ENCODE measurements at regions not wholly inside any gene's neighbourhood (a gene's known extent, or its start where the extent isn't known, plus 50 kb on each side); places are given as distances from the start of the nearest gene placed in this dataset.
A peak's percentile ranks its signal among the peaks of the same experiment; 100 is the strongest.

DNA sequence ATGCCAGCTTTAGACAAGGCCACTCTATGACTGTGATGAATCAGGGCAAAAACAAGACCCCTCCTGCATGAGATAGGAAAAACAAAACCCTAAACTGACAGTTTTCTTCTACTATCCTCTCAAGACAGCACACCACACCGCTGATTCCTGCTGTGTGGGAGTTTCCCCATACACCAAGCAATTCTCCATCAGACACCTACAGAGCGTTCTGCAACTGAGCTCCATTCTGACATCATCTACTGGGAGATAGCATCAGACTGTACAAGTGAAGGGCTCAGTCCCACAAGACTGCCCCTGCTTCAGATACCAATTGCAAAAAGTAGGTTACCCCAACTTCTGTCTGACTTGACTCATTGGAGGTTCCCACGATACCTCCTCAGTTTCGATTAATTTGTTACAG is 130.6 kb downstream of the TSN start:
- Histone ChIP-seq H3K36me3 (ENCODE audit: control insufficient read depth in 2 of 3, insufficient read depth in 3 of 3, low read length in 3 of 3) (no peaks in the 10 kb centered on the region), H3K9me3 (ENCODE audit: control insufficient read depth in 2 of 3, insufficient read depth in 1 of 3, low read length in 3 of 3) (no peaks in the 10 kb centered on the region), H3K4me3 (ENCODE audit: low read length in 3 of 3) (no peak overlapping the region), H3K9ac (ENCODE audit: low read length in 3 of 3) (no peak overlapping the region), H3K4me1 (ENCODE audit: control insufficient read depth in 2 of 3, insufficient read depth in 2 of 3, low read depth in 1 of 3, low read length in 3 of 3) (no peaks in the 10 kb centered on the region), H3K27me3 (ENCODE audit: control insufficient read depth, insufficient read depth, low read length) (no peaks in the 10 kb centered on the region), H3K27ac (ENCODE audit: low read depth in 2 of 2, low read length in 2 of 2) (no peak overlapping the region)
- TF ChIP-seq CTCF (IDR thresholded peaks at IDR 0.05; ENCODE audit: borderline replicate concordance, extremely low read depth, insufficient read depth) = no peak
- FAIRE-seq (no peak), DNase-seq (no peak)
- intact Hi-C loops (cut with DNase I) = no loop called here

DNA sequence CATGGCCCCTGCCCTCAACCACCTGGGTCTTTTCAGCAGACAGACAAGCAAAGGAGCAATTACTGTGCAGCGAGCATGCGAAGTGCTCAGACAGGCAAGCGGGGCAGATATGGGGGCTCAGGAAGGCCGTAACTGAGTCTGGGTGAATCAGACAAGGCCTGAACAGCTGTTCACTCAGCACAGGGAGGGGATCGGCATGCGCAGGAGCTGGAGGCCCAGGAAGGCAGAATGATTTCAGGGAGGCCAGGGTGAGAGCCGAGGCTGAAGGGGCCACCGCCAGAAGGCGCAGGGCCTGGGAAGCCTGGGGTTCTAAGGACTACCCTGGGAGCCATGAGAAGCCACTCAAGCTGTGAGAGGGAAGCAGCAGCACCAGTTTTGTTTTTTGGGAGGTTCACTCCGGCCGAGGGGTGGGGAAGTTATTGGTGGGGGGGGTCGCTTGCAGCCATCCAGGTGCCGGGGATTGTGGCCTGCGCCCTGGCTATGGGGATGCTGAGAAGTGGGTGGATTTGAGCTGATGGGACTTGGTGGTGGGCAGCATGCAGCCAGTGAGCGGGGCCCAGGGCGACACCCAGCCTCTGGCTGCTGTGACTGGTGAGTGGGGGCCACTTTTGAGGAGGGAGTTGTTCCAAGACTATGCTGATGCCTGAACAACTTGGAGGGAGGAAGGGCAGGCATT is 132.2 kb downstream of the TSN start:
- Histone ChIP-seq H3K27ac (ENCODE audit: low read depth in 2 of 2, low read length in 2 of 2) (no peak overlapping the region), H3K4me1 (ENCODE audit: control insufficient read depth in 2 of 3, insufficient read depth in 2 of 3, low read depth in 1 of 3, low read length in 3 of 3) (no peaks in the 10 kb centered on the region), H3K27me3 (ENCODE audit: control insufficient read depth, insufficient read depth, low read length) (no peaks in the 10 kb centered on the region), H3K9me3 (ENCODE audit: control insufficient read depth in 2 of 3, insufficient read depth in 1 of 3, low read length in 3 of 3) (no peaks in the 10 kb centered on the region), H3K9ac (ENCODE audit: low read length in 3 of 3) (no peak overlapping the region), H3K4me3 (ENCODE audit: low read length in 3 of 3) (no peak overlapping the region), H3K36me3 (ENCODE audit: control insufficient read depth in 2 of 3, insufficient read depth in 3 of 3, low read length in 3 of 3) (no peaks in the 10 kb centered on the region)
- no peak for FAIRE-seq
- intact Hi-C loops (cut with DNase I) = no loop called here
- TF ChIP-seq CTCF (IDR thresholded peaks at IDR 0.05; ENCODE audit: borderline replicate concordance, extremely low read depth, insufficient read depth) = no peak
- DNase-seq = peak in 1 of 5 donors; percentile 51

DNA sequence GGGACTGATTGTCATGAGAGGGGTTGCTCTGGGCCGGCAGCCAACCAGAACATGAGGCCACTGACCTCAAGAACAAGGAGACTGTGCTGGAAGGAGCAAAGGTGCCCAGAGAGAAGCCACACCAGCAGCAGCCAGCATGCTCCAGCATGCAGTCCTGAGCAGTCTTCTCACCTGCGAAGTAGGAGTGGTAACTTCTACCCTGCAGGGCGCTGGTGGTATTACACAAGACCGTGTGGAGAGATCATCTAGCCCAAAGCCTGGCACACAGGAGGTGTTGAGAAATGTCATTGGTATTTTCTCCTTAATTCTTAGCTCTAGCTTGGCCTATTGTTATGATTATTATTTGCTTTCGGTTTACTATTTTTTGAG is 132.7 kb downstream of the TSN start:
- no peak overlapping the region for H3K9ac ChIP-seq (ENCODE audit: low read length in 3 of 3)
- intact Hi-C loops (cut with DNase I) = no loop called here
- no peak overlapping the region for H3K4me3 ChIP-seq (ENCODE audit: low read length in 3 of 3)
- DNase-seq (no peak), FAIRE-seq (no peak)
- TF ChIP-seq CTCF (IDR thresholded peaks at IDR 0.05; ENCODE audit: borderline replicate concordance, extremely low read depth, insufficient read depth) = no peak
- no peak overlapping the region for H3K27ac ChIP-seq (ENCODE audit: low read depth in 2 of 2, low read length in 2 of 2)
- no peaks in the 10 kb centered on the region for H3K9me3 ChIP-seq (ENCODE audit: control insufficient read depth in 2 of 3, insufficient read depth in 1 of 3, low read length in 3 of 3)
- no peaks in the 10 kb centered on the region for H3K27me3 ChIP-seq (ENCODE audit: control insufficient read depth, insufficient read depth, low read length)
- H3K4me1 ChIP-seq (ENCODE audit: control insufficient read depth in 2 of 3, insufficient read depth in 2 of 3, low read depth in 1 of 3, low read length in 3 of 3) = no peaks in the 10 kb centered on the region
- no peaks in the 10 kb centered on the region for H3K36me3 ChIP-seq (ENCODE audit: control insufficient read depth in 2 of 3, insufficient read depth in 3 of 3, low read length in 3 of 3)

DNA sequence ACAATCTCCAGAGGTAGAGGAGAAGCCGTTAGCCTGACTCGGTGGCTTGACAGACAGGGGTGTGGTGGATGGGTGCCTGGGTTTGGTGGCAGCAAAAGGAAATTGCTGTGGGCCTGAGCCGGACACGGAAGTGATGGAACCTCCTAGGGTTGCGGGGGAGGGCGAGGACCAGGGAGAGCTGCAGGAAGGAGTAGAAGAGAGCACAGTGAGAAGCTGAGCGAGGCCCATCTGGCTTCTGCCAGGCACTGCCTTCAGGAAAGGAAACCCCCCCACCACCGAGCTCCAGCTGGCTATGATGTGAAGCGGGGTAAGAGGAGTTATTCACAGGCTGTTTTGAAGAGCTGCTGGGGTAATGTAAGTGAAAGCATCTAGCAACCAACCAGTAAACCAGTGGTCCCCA is 134.6 kb downstream of the TSN start:
- Histone ChIP-seq H3K9me3 (ENCODE audit: control insufficient read depth in 2 of 3, insufficient read depth in 1 of 3, low read length in 3 of 3) (no peaks in the 10 kb centered on the region), H3K27ac (ENCODE audit: low read depth in 2 of 2, low read length in 2 of 2) (no peak overlapping the region), H3K27me3 (ENCODE audit: control insufficient read depth, insufficient read depth, low read length) (no peaks in the 10 kb centered on the region), H3K9ac (ENCODE audit: low read length in 3 of 3) (no peak overlapping the region), H3K36me3 (ENCODE audit: control insufficient read depth in 2 of 3, insufficient read depth in 3 of 3, low read length in 3 of 3) (no peaks in the 10 kb centered on the region), H3K4me1 (ENCODE audit: control insufficient read depth in 2 of 3, insufficient read depth in 2 of 3, low read depth in 1 of 3, low read length in 3 of 3) (no peaks in the 10 kb centered on the region), H3K4me3 (ENCODE audit: low read length in 3 of 3) (no peak overlapping the region)
- TF ChIP-seq CTCF (IDR thresholded peaks at IDR 0.05; ENCODE audit: borderline replicate concordance, extremely low read depth, insufficient read depth) = no peak
- no peak for DNase-seq
- FAIRE-seq = no peak
- intact Hi-C loops (cut with DNase I) = no loop called here
